NCI-H1105 treated with DMSO at 0.1 percent for 48 hours (cell line): ENCODE measurements at regions not wholly inside any gene's neighbourhood (a gene's known extent, or its start where the extent isn't known, plus 50 kb on each side); places are given as distances from the start of the nearest gene placed in this dataset.
A peak's percentile ranks its signal among the peaks of the same experiment; 100 is the strongest.
"Not testable (repeated sequence)": the region's sequence is repeated elsewhere in the genome, so short reads cannot be mapped to it uniquely, and the experiment has no call there.

Experiments
- DNase-seq: peaks from one replicate; lab custom pipeline; 2025; lab: John Stamatoyannopoulos, UW

DNA sequence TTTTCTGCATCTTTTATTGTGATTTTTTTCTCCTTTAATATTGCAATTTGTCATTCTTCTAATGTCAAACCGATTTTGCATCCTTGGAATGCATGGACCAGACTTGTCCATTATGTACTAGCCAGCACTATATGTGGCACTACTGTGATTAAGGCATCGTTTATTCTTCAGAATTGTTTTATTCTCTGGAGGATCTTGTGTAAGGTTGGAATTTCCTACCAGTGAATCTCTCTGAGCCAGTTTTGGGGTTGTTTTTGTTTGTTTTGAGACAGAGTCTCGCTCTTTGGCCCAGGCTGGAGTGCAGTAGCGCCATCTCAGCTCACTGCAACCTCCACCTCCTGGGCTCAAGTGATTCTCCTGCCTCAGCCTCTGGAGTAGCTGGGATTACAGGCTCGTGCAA, 58.5 kb downstream of the IGLL5 start:
- no peak for DNase-seq

DNA sequence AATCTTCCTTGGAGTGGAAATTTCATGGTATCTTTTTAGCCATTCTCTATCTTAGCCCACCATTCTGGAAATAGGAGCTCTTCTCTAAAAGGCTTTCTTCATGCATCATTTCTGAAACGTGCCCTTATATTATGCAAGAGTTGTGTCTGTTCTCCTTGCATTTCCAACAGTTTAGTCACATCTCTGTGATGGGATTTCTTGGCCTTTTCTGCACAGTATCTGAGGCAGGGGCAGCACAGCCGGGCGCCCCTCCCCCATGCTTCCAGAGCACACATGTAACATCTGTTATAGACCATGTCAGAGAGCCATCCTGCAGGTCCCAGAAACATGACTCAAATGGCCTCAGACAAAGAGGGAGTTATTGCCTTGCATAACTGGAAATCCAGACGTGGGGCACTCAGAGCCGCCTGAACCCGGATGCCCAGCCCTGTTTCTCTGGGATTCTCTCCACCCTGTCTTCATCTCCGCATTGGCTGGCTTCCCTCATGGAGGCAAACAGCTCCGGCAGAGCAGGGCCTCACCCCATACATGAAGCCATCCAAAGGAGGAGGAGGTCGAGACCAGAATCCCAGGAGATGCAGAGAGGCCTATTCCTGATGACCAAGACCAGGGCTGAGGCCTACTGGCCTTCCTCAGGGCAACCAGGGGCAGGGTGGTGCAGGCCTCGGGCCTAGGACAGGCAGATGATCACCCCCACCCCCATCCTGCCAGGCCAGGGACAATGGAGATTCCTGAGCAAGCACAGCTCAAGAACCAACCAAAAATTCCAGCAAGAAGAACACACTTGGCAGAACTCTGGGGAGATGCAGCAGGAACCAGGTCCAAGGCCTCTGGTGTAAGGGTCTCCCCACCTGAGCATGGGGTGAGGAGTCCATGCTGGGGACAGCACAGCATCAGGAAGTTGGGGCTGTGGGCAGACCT, 61.3 kb downstream of the IGLL5 start:
- DNase-seq = no peak

GRCh38 chr22:22949953-22950352, 62.3 kb downstream of the IGLL5 start:
- no peak for DNase-seq

GRCh38 chr22:22951035-22951434, 63.4 kb downstream of the IGLL5 start:
- no peak for DNase-seq

- no peak for DNase-seq
Observed at GRCh38 chr22:22952531-22953280, 65.1 kb downstream of the IGLL5 start.

GRCh38 chr22:22953791-22954190, 66.2 kb downstream of the IGLL5 start:
- DNase-seq = no peak

GRCh38 chr22:22954656-22955055, 67.0 kb downstream of the IGLL5 start:
- DNase-seq = no peak

- DNase-seq = no peak
Observed at GRCh38 chr22:22955276-22955798, 67.7 kb downstream of the IGLL5 start.

DNA sequence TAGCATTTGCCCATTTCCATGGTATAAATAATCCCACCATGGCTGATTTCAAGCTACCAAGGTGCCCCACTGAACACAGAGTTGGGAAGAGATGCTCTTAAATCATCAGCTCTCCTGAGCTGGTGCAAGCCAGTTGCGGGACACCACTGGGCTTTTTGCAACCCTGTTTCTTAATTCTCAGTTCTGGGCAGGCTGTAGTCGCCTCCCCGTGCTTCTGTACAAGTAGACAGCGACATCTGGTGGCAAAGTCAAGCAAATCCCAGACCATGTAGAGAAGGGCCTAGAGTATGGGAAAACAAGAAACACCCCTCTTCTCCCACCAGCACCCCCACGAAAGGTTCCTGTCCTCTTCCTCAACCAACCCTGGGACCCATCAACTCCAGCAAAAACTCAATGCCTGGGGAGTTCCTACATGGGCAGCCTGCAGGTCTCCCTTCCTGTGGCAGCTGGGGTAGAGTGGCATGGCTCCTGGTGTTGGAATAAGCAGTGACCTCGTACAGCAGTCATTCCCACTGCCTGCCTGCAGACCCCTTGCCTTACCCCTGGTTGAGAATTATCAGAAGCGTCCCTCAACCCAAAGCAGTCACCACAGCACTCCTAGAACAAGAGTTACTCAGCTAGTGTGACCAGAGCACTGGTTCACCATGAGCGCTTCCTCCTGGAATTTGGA, 68.4 kb downstream of the IGLL5 start:
- peak; percentile 55 for DNase-seq

GRCh38 chr22:22957090-22957489, 69.5 kb downstream of the IGLL5 start:
- DNase-seq = no peak

GRCh38 chr22:22958621-22959020, 71.0 kb downstream of the IGLL5 start:
- DNase-seq = no peak

GRCh38 chr22:22959147-22959827, 71.7 kb downstream of the IGLL5 start:
- DNase-seq = peak; percentile 83

DNA sequence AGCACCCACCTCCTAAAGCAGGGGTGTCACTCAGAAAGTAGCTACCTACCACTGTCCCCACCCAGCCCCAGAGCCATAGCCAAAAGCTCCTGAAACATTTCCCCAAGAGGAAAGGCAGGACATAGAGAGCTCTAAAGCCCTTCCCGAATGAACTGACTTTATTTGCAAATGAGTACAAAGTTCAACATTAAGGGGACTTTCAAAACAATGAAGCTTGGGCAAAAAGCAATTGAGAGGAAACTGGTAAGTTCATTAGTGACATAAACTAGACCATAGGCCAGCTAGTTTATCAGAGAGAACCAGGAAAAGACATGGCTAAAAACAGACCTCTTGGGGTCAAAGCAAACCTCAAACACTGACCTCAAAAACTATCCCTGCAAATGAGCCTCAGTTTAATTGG, 72.7 kb downstream of the IGLL5 start:
- no peak for DNase-seq

GRCh38 chr22:22961574-22961973, 74.0 kb downstream of the IGLL5 start:
- no peak for DNase-seq

DNA sequence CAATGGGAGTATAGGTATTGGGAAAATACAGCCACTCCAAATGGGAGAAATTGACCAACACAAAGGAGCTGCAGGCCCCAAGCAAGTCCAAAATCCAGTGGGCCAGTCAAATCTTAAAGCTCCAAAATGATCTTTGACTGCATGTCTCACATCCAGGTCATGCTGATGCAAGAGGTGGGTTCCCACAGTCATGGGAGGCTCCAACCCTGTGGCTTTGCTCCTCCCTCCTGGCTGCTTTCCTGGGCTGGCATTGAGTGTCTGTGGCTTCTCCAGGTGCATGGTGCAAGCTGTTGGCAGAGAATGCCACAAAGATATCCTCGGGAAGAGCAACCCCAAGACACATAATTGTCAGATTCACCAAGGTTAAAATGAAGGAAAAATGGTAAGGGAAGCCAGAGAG, 80.8 kb downstream of the IGLL5 start:
- no peak for DNase-seq

DNA sequence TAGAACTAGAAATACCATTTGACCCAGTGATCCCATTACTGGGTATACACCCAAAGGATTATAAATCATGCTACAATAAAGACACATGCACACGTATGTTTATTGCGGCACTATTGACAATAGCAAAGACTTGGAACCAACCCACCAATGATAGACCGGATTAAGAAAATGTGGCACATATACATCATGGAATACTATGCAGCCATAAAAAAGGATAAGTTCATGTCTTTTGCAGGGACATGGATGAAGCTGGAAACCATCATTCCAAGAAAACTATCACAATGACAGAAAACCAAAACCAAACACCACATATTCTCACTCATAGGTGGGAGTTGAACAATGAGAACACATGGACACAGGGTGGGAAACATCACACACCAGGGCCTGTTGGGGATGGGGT, 85.0 kb downstream of the IGLL5 start:
- DNase-seq = not testable (repeated sequence)

- no peak for DNase-seq
Observed at GRCh38 chr22:22973336-22973735, 85.7 kb downstream of the IGLL5 start.

- no peak for DNase-seq
Observed at GRCh38 chr22:22974156-22974555, 86.5 kb downstream of the IGLL5 start.

GRCh38 chr22:22974795-22975580, 87.4 kb downstream of the IGLL5 start:
- DNase-seq = peak; percentile 64

- no peak for DNase-seq
Observed at GRCh38 chr22:22976033-22976922, 88.7 kb downstream of the IGLL5 start.
